ENCODE measurements at regions not wholly inside any gene's neighbourhood (a gene's known extent, or its start where the extent isn't known, plus 50 kb on each side); places are given as distances from the start of the nearest gene placed in this dataset.

DNA sequence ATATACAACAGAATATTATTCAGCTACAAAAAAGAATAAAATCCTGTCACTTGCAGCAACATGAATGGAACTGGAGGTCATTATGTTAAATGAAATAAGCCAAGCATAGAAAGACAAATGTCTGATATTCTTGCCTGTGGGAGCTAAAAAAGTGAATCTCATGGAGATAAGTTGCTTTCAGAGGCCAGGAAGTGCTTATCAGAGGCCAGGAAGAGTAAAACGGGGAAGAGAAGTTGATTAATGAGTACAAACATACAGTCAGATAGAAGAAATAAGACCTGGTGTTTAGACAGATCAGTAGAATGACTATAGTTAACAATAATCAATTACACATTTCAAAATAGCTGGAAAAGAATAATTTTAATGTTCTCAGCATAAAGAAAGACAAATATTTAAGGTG, 54.4 kb upstream of the CPHXL start:
- TF ChIP-seq, protein P1, sequence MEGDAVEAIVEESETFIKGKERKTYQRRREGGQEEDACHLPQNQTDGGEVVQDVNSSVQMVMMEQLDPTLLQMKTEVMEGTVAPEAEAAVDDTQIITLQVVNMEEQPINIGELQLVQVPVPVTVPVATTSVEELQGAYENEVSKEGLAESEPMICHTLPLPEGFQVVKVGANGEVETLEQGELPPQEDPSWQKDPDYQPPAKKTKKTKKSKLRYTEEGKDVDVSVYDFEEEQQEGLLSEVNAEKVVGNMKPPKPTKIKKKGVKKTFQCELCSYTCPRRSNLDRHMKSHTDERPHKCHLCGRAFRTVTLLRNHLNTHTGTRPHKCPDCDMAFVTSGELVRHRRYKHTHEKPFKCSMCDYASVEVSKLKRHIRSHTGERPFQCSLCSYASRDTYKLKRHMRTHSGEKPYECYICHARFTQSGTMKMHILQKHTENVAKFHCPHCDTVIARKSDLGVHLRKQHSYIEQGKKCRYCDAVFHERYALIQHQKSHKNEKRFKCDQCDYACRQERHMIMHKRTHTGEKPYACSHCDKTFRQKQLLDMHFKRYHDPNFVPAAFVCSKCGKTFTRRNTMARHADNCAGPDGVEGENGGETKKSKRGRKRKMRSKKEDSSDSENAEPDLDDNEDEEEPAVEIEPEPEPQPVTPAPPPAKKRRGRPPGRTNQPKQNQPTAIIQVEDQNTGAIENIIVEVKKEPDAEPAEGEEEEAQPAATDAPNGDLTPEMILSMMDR (IDR thresholded peaks at IDR 0.05; ENCODE audit: low read depth, low read length): no peak
- no peak overlapping the region for H3K4me3 ChIP-seq (replicated peaks in 1 of 2; ENCODE audit: low read depth in 2 of 2, low read length in 2 of 2)
- no peak for DNase-seq (ENCODE audit: low read depth in 2 of 2)

DNA sequence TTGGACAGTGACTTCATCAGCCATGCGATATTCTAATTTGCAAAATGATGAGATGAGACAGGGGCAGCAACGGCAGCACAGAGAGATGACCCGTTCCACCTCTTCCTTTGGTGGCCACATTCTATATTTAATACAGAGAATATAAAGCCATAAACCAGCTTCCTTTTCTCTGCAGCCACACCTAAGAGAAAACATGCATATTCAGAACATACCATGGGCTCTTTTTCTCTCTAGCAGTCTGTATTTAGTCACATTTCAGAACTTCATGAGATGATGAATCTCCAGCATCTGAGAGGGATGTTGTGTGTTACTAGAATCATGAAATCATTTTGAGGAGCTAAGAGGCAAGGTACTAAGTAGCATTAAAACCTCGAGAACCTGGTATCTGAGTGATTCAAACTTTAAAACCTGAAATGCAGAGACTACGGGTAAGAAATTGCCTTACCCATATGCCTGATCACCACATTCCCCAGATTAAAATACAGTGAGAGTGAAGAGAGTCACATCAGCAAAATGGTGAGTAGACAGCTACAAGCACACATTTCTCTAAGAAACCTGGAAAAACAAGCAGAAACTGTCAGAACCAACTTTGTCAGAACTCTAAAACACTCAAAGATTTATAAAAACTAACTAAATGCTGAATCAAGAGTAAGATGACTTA, 55.5 kb upstream of the CPHXL start:
- TF ChIP-seq, protein P1 (IDR thresholded peaks at IDR 0.05; ENCODE audit: low read depth, low read length): no peak
- no peak overlapping the region for H3K4me3 ChIP-seq (replicated peaks in 1 of 2; ENCODE audit: low read depth in 2 of 2, low read length in 2 of 2)
- no peak for DNase-seq (ENCODE audit: low read depth in 2 of 2)

DNA sequence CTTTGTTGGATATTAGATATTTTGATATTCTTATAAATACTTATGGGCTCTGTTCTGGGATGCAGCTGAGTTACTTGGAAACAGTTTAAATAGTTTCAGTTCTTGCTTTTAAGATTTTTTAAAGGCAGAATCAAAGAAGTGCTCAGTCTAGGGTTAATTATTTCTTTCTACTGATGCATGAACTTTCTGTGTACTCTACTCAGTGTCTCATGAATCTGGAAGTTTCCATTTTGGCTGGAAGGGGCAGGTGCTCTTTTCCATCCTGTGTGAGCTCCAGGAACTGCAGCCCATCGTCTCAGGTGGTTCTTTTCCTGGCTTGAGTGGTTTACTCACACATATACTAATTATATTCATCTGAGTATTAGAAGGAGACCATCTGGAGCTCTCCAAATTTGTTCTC, 61.1 kb upstream of the CPHXL start:
- TF ChIP-seq, protein P1 (IDR thresholded peaks at IDR 0.05; ENCODE audit: low read depth, low read length): no peak
- DNase-seq (ENCODE audit: low read depth in 2 of 2): no peak

DNA sequence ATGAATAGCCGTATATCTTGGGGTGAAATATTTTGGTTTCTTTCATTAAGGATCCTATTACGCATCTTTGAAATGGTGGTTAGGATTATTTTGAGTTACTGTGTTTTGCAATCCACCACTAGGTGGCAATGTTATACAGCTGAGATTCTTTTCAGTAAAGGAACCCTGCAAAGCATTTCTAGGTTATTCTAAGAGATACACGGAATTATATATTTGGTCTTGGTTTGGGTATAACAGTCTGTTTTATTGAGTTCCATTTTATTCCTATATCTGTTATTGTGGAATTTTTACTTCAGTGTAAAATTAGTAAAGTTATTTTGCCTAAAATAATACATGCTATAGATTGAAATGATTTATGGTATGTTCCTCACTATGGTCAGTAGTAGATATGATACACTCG, 62.9 kb upstream of the CPHXL start:
- no peak overlapping the region for H3K4me3 ChIP-seq (replicated peaks in 1 of 2; ENCODE audit: low read depth in 2 of 2, low read length in 2 of 2)
- TF ChIP-seq, protein P1 (IDR thresholded peaks at IDR 0.05; ENCODE audit: low read depth, low read length): peak; percentile 70
- peak; percentile 64 to 69 for DNase-seq (ENCODE audit: low read depth in 2 of 2)

More for the DNA sequence above, 61.1 kb upstream of the CPHXL start:
- no peak overlapping the region for H3K4me3 ChIP-seq (replicated peaks in 1 of 2; ENCODE audit: low read depth in 2 of 2, low read length in 2 of 2)

DNA sequence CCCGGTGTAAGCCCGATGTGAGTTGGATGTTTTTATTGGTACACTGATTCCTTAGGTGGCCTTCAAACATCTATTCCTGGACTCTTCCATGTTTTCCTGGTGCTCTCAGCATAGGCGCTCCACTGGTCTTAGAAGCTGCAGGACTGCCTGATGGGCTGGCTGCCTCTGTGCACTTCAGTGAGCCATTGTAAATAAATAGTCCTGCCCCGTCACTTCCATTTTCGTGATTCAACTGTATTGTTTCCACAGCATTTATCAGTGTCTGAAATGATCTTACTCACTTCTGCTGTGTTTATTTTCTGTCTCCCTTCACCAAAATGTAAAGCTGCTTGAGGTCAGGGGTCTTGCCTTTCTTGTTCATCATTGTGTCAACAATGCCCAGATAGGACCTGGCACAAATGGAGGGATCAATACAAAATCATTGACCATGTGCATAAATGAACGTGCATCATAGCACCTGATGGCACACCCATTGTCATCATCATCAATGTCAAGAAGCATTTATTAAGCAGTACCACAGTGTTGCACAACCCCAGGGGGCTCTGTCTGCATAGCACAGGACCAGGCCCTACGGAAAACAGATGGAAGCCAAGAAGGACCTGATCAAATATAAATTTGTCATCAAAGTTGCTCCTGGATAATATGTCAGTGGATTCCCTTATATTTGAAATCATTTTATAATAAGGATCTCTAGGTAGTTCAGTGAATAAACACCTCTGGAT, 66.6 kb upstream of the CPHXL start:
- TF ChIP-seq, protein P1 (IDR thresholded peaks at IDR 0.05; ENCODE audit: low read depth, low read length): no peak
- no peak overlapping the region for H3K4me3 ChIP-seq (replicated peaks in 1 of 2; ENCODE audit: low read depth in 2 of 2, low read length in 2 of 2)
- no peak for DNase-seq (ENCODE audit: low read depth in 2 of 2)

DNA sequence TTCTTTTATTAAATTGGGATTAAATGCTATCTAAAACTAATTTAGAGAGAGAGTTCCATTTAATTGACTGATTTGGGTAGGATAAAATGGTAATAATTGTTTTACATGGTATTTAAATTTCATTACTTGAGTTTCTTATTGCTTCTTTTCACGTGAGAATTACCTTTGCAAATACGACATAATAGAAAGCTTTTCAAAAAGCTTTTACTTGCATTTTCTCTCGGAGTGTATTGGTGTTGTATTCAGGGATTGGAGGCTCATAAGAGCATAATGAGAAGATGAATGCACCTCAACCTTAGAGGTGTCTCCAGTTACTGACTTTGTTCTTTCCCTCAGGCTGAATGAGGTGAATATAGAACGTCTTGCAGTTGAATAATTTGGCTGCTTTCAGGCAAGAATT, 67.4 kb upstream of the CPHXL start:
- TF ChIP-seq, protein P1 (IDR thresholded peaks at IDR 0.05; ENCODE audit: low read depth, low read length): no peak
- no peak overlapping the region for H3K4me3 ChIP-seq (replicated peaks in 1 of 2; ENCODE audit: low read depth in 2 of 2, low read length in 2 of 2)
- no peak for DNase-seq (ENCODE audit: low read depth in 2 of 2)
